ENCODE measurements at regions not wholly inside any gene's neighbourhood (a gene's known extent, or its start where the extent isn't known, plus 50 kb on each side); places are given as distances from the start of the nearest gene placed in this dataset.

- no peaks in the 10 kb centered on the region for H3K9me2 ChIP-seq (replicated peaks; ENCODE audit: insufficient read depth, low read length)
- no peaks in the 10 kb centered on the region for H3K9me3 ChIP-seq (ENCODE audit: insufficient read depth, low read length)
- no peaks in the 10 kb centered on the region for H3K27me3 ChIP-seq (ENCODE audit: low read length)
- no peak overlapping the region for H3K4me3 ChIP-seq (ENCODE audit: insufficient read depth, low read length, poor library complexity, severe bottlenecking)
- no peaks in the 10 kb centered on the region for H3F3A ChIP-seq (ENCODE audit: insufficient read depth)
- H3K36me3 ChIP-seq (ENCODE audit: low read length), result no peaks in the 10 kb centered on the region
- H3K4me2 ChIP-seq (ENCODE audit: low read depth, low read length, poor library complexity, severe bottlenecking), result no peak overlapping the region
- no peaks in the 10 kb centered on the region for H4K20me1 ChIP-seq (ENCODE audit: low read depth, low read length)
- H3K79me2 ChIP-seq (ENCODE audit: insufficient read depth, low read length), result no peaks in the 10 kb centered on the region
- H2AFZ ChIP-seq (ENCODE audit: low read depth, low read length, severe bottlenecking), result no peak overlapping the region
- H3K27ac ChIP-seq (ENCODE audit: low read depth, low read length), result no peak overlapping the region
- H3K9ac ChIP-seq (ENCODE audit: low read length), result no peak overlapping the region
- no peak for TF ChIP-seq CTCF (IDR thresholded peaks at IDR 0.05; ENCODE audit: insufficient read depth, low read length, poor library complexity, severe bottlenecking)
- TF ChIP-seq EZH2phosphoT487 (conservative IDR thresholded peaks at IDR 0.05; ENCODE audit: low read length), result no peak
Measured at GRCh38 chr1:68375919-68376318, 73.8 kb downstream of the RPE65 start.

GRCh38 chr1:68373173-68373572 lies 76.6 kb downstream of the RPE65 start:
- no peaks in the 10 kb centered on the region for H4K20me1 ChIP-seq (ENCODE audit: low read depth, low read length)
- TF ChIP-seq CTCF (IDR thresholded peaks at IDR 0.05; ENCODE audit: insufficient read depth, low read length, poor library complexity, severe bottlenecking), result no peak
- no peak for TF ChIP-seq EZH2phosphoT487 (conservative IDR thresholded peaks at IDR 0.05; ENCODE audit: low read length)
- H3F3A ChIP-seq (ENCODE audit: insufficient read depth), result no peaks in the 10 kb centered on the region
- no peaks in the 10 kb centered on the region for H3K36me3 ChIP-seq (ENCODE audit: low read length)
- H3K9me2 ChIP-seq (replicated peaks; ENCODE audit: insufficient read depth, low read length), result no peaks in the 10 kb centered on the region
- no peak overlapping the region for H3K4me2 ChIP-seq (ENCODE audit: low read depth, low read length, poor library complexity, severe bottlenecking)
- H3K9me3 ChIP-seq (ENCODE audit: insufficient read depth, low read length), result no peaks in the 10 kb centered on the region
- no peak overlapping the region for H3K27ac ChIP-seq (ENCODE audit: low read depth, low read length)
- no peak overlapping the region for H3K9ac ChIP-seq (ENCODE audit: low read length)
- H3K27me3 ChIP-seq (ENCODE audit: low read length), result no peaks in the 10 kb centered on the region
- no peak overlapping the region for H3K4me3 ChIP-seq (ENCODE audit: insufficient read depth, low read length, poor library complexity, severe bottlenecking)
- H2AFZ ChIP-seq (ENCODE audit: low read depth, low read length, severe bottlenecking), result no peak overlapping the region
- no peaks in the 10 kb centered on the region for H3K79me2 ChIP-seq (ENCODE audit: insufficient read depth, low read length)

GRCh38 chr1:68372487-68372886 lies 77.3 kb downstream of the RPE65 start:
- H3K9me3 ChIP-seq (ENCODE audit: insufficient read depth, low read length), result no peaks in the 10 kb centered on the region
- H3F3A ChIP-seq (ENCODE audit: insufficient read depth), result no peaks in the 10 kb centered on the region

More at GRCh38 chr1:68372487-68372886, 77.3 kb downstream of the RPE65 start:
- Histone ChIP-seq H3K79me2 (ENCODE audit: insufficient read depth, low read length) (no peaks in the 10 kb centered on the region), H3K4me2 (ENCODE audit: low read depth, low read length, poor library complexity, severe bottlenecking) (no peak overlapping the region), H2AFZ (ENCODE audit: low read depth, low read length, severe bottlenecking) (no peak overlapping the region), H3K27ac (ENCODE audit: low read depth, low read length) (no peak overlapping the region), H3K9ac (ENCODE audit: low read length) (no peak overlapping the region), H3K27me3 (ENCODE audit: low read length) (no peaks in the 10 kb centered on the region), H3K9me2 (replicated peaks; ENCODE audit: insufficient read depth, low read length) (no peaks in the 10 kb centered on the region), H3K36me3 (ENCODE audit: low read length) (no peaks in the 10 kb centered on the region), H3K4me3 (ENCODE audit: insufficient read depth, low read length, poor library complexity, severe bottlenecking) (no peak overlapping the region), H4K20me1 (ENCODE audit: low read depth, low read length) (no peaks in the 10 kb centered on the region)
- no peak for TF ChIP-seq CTCF (IDR thresholded peaks at IDR 0.05; ENCODE audit: insufficient read depth, low read length, poor library complexity, severe bottlenecking)
- TF ChIP-seq EZH2phosphoT487 (conservative IDR thresholded peaks at IDR 0.05; ENCODE audit: low read length), result no peak
